PC-9 (cell line): ENCODE measurements at regions not wholly inside any gene's neighbourhood (a gene's known extent, or its start where the extent isn't known, plus 50 kb on each side); places are given as distances from the start of the nearest gene placed in this dataset.

Experiments
- BruUV-seq: library from RNA; stranded (reverse); fragments of 400-500 nt; replicated peaks from 2 replicates; lab custom pipeline; 2021; lab: Mats Ljungman, UMichigan
- CTCF ChIA-PET: fragments of 300-600 bp; sonication (Branson Sonifier 250); formaldehyde crosslinking; loops from one replicate; lab custom pipeline; 2022; ENCODE audit warnings: antibody characterized with exemption; lab: Charles Lee
- POLR2A ChIA-PET: fragments of 300-600 bp; sonication (Branson Sonifier 250); formaldehyde crosslinking; loops from one replicate; lab custom pipeline; 2022; ENCODE audit warnings: antibody characterized with exemption; ENCODE audit not compliant: unreplicated experiment; lab: Charles Lee
- DNase-seq, 2 experiments: peaks; one replicate each; pipeline versions ENCODE4 v3.0.0 to v3.0.0-alpha.2; 2015 to 2022; ENCODE audit warnings: mixed read lengths in 1 of 2
- H2AFZ ChIP-seq: fragments of 200-600 bp; sonication (generic); 2 replicates; pipeline ENCODE4 v1.8.1; 2017; ENCODE audit warnings: antibody characterized with exemption
- H3F3A ChIP-seq: fragments of 200-600 bp; sonication (generic); 2 replicates; pipeline ENCODE4 v1.8.1; 2017; ENCODE audit warnings: antibody characterized with exemption, mild to moderate bottlenecking, low read depth; ENCODE audit not compliant: insufficient read depth
- H3K27ac ChIP-seq: fragments of 200-600 bp; sonication (generic); 2 replicates; pipeline ENCODE4 v1.6.1; 2016; ENCODE audit warnings: mixed run types
- H3K27me3 ChIP-seq: fragments of 200-600 bp; sonication (generic); 2 replicates; pipeline ENCODE4 v1.6.1; 2016; ENCODE audit warnings: low read depth, mixed run types; ENCODE audit not compliant: insufficient read depth
- H3K36me3 ChIP-seq: fragments of 200-600 bp; sonication (generic); 2 replicates; pipeline ENCODE4 v1.6.1; 2016; ENCODE audit warnings: low read depth, mixed run types
- H3K4me1 ChIP-seq: fragments of 200-600 bp; sonication (generic); replicated peaks from 2 replicates; pipeline ENCODE4 v1.6.1; 2016; ENCODE audit warnings: mixed run types; ENCODE audit not compliant: insufficient read depth
- H3K4me2 ChIP-seq: fragments of 200-600 bp; sonication (generic); 2 replicates; pipeline ENCODE4 v1.6.1; 2017; ENCODE audit warnings: mixed run types
- H3K4me3 ChIP-seq: fragments of 200-600 bp; sonication (generic); 2 replicates; pipeline ENCODE4 v1.6.1; 2016; ENCODE audit warnings: mixed run types
- H3K79me2 ChIP-seq: fragments of 200-600 bp; sonication (generic); 2 replicates; pipeline ENCODE4 v1.6.1; 2017; ENCODE audit warnings: low read depth, mixed run types
- H3K9me2 ChIP-seq: fragments of 200-600 bp; sonication (generic); 2 replicates; pipeline ENCODE4 v1.8.1; 2017; ENCODE audit warnings: mild to moderate bottlenecking; ENCODE audit not compliant: insufficient read depth
- H3K9me3 ChIP-seq: fragments of 200-600 bp; sonication (generic); 2 replicates; pipeline ENCODE4 v1.8.1; 2016; ENCODE audit warnings: low read depth; ENCODE audit not compliant: insufficient read depth
- H4K20me1 ChIP-seq: fragments of 200-600 bp; sonication (generic); 2 replicates; pipeline ENCODE4 v1.8.1; 2017; ENCODE audit not compliant: insufficient read depth
- CTCF ChIP-seq: fragments of 200-600 bp; sonication (generic); conservative IDR thresholded peaks from 2 replicates; pipeline ENCODE4 v1.6.1; 2017; ENCODE audit warnings: mixed run types, antibody characterized with exemption, mild to moderate bottlenecking, moderate library complexity
- EZH2 ChIP-seq: fragments of 200-600 bp; sonication (generic); IDR thresholded peaks from 2 replicates; pipeline ENCODE4 v1.8.0; 2017; ENCODE audit warnings: antibody characterized with exemption, low read depth
- intact Hi-C: fragments of 100-400 bp; cut with micrococcal nuclease; formaldehyde crosslinking; loops from one replicate; pipeline ENCODE4 v1.10.0; 2022; ENCODE audit not compliant: unreplicated experiment

GRCh38 chr13:65300220-65300619 lies 1929.9 kb downstream of the PCDH9 start:
- Histone ChIP-seq H3K79me2 (no peaks in the 10 kb centered on the region), H3K4me1 (no peaks in the 10 kb centered on the region), H2AFZ (no peak overlapping the region), H3K4me3 (no peak overlapping the region), H3F3A (no peaks in the 10 kb centered on the region), H3K27me3 (no peaks in the 10 kb centered on the region), H3K4me2 (no peak overlapping the region), H3K9me3 (no peaks in the 10 kb centered on the region), H4K20me1 (no peaks in the 10 kb centered on the region), H3K36me3 (no peaks in the 10 kb centered on the region), H3K27ac (no peak overlapping the region), H3K9me2 (no peaks in the 10 kb centered on the region)
- TF ChIP-seq CTCF (no peak), EZH2 (no peak)
- intact Hi-C loops = no loop called here
- BruUV-seq = no TSS peak
- POLR2A ChIA-PET = no interaction called here
- CTCF ChIA-PET = no interaction called here
- no peak for DNase-seq

- H3F3A ChIP-seq = no peaks in the 10 kb centered on the region
- H3K27me3 ChIP-seq = no peaks in the 10 kb centered on the region
- no peaks in the 10 kb centered on the region for H3K36me3 ChIP-seq
- TF ChIP-seq EZH2 (no peak), CTCF (no peak)
- H3K4me1 ChIP-seq = no peaks in the 10 kb centered on the region
- intact Hi-C loops = no loop called here
- no peak for DNase-seq
- no peaks in the 10 kb centered on the region for H3K9me3 ChIP-seq
- H3K9me2 ChIP-seq = no peaks in the 10 kb centered on the region
- no peaks in the 10 kb centered on the region for H4K20me1 ChIP-seq
- no peak overlapping the region for H3K27ac ChIP-seq
- no TSS peak for BruUV-seq
- no peak overlapping the region for H2AFZ ChIP-seq
- ChIA-PET POLR2A (no interaction called here), CTCF (no interaction called here)
- H3K79me2 ChIP-seq = no peaks in the 10 kb centered on the region
- no peak overlapping the region for H3K4me3 ChIP-seq
- no peak overlapping the region for H3K4me2 ChIP-seq
Measured at GRCh38 chr13:65293530-65294198, 1936.5 kb downstream of the PCDH9 start.

- Histone ChIP-seq H3F3A (no peaks in the 10 kb centered on the region), H3K27ac (no peak overlapping the region), H3K4me3 (no peak overlapping the region), H3K4me2 (no peak overlapping the region), H2AFZ (no peak overlapping the region), H3K36me3 (no peaks in the 10 kb centered on the region), H4K20me1 (no peaks in the 10 kb centered on the region), H3K27me3 (no peaks in the 10 kb centered on the region), H3K9me2 (no peaks in the 10 kb centered on the region), H3K9me3 (no peaks in the 10 kb centered on the region), H3K79me2 (no peaks in the 10 kb centered on the region), H3K4me1 (no peaks in the 10 kb centered on the region)
- BruUV-seq = no TSS peak
- CTCF ChIA-PET = no interaction called here
- DNase-seq = no peak
- POLR2A ChIA-PET = no interaction called here
- intact Hi-C loops = no loop called here
- TF ChIP-seq CTCF (no peak), EZH2 (no peak)
Measured at GRCh38 chr13:65292488-65292901, 1937.6 kb downstream of the PCDH9 start.
